ENCODE measurements at regions not wholly inside any gene's neighbourhood (a gene's known extent, or its start where the extent isn't known, plus 50 kb on each side); places are given as distances from the start of the nearest gene placed in this dataset.
"Not testable (repeated sequence)": the region's sequence is repeated elsewhere in the genome, so short reads cannot be mapped to it uniquely, and the experiment has no call there.

GRCh38 chr3:74906181-74906580, 291.7 kb upstream of the CNTN3 start:
- Histone ChIP-seq H3K27ac (ENCODE audit: low read depth, low read length) (no peak overlapping the region), H3K9me3 (ENCODE audit: insufficient read depth, low read depth, low read length) (no peaks in the 10 kb centered on the region), H3K9ac (ENCODE audit: low read length) (no peak overlapping the region), H3K27me3 (ENCODE audit: insufficient read depth, low read length) (no peaks in the 10 kb centered on the region), H2AFZ (ENCODE audit: low read depth, low read length) (no peak overlapping the region), H3K4me2 (ENCODE audit: low read length) (no peak overlapping the region), H3K36me3 (ENCODE audit: insufficient read depth, low read length) (no peaks in the 10 kb centered on the region), H3K4me1 (ENCODE audit: insufficient read depth, low read length) (no peaks in the 10 kb centered on the region), H3K79me2 (ENCODE audit: insufficient read depth, low read length) (no peaks in the 10 kb centered on the region), H3K4me3 (ENCODE audit: insufficient read depth, low read depth, low read length) (no peak overlapping the region), H4K20me1 (ENCODE audit: insufficient read depth, low read length) (no peaks in the 10 kb centered on the region)
- no peak for FAIRE-seq
- H3K36me3 Mint-ChIP-seq (ENCODE audit: low read depth, unreplicated experiment) = no peaks in the 10 kb centered on the region
- TF ChIP-seq CTCF (IDR thresholded peaks at IDR 0.05; ENCODE audit: insufficient read depth, low read depth, low read length) (no peak), EZH2 (IDR thresholded peaks at IDR 0.05; ENCODE audit: insufficient read depth, low read length) (no peak)
- H3K9me3 Mint-ChIP-seq (ENCODE audit: unreplicated experiment) = peaks cover 5% of the 10 kb centered on the region
- H3K27me3 Mint-ChIP-seq (ENCODE audit: low read depth, unreplicated experiment) = no peaks in the 10 kb centered on the region
- no peak overlapping the region for H3K27ac Mint-ChIP-seq (ENCODE audit: unreplicated experiment)
- H3K4me3 Mint-ChIP-seq (ENCODE audit: unreplicated experiment) = no peak overlapping the region
- H3K4me1 Mint-ChIP-seq (ENCODE audit: low read depth, unreplicated experiment) = no peaks in the 10 kb centered on the region
- no peak for DNase-seq (ENCODE audit: low read depth)

- Histone ChIP-seq H3K9me3 (ENCODE audit: insufficient read depth, low read depth, low read length) (no peaks in the 10 kb centered on the region), H3K9ac (ENCODE audit: low read length) (no peak overlapping the region), H3K27ac (ENCODE audit: low read depth, low read length) (no peak overlapping the region), H3K79me2 (ENCODE audit: insufficient read depth, low read length) (no peaks in the 10 kb centered on the region), H2AFZ (ENCODE audit: low read depth, low read length) (no peak overlapping the region), H3K4me2 (ENCODE audit: low read length) (no peak overlapping the region), H3K27me3 (ENCODE audit: insufficient read depth, low read length) (no peaks in the 10 kb centered on the region), H4K20me1 (ENCODE audit: insufficient read depth, low read length) (no peaks in the 10 kb centered on the region), H3K4me3 (ENCODE audit: insufficient read depth, low read depth, low read length) (no peak overlapping the region), H3K36me3 (ENCODE audit: insufficient read depth, low read length) (no peaks in the 10 kb centered on the region), H3K4me1 (ENCODE audit: insufficient read depth, low read length) (no peaks in the 10 kb centered on the region)
- peaks cover 6% of the 10 kb centered on the region for H3K9me3 Mint-ChIP-seq (ENCODE audit: unreplicated experiment)
- DNase-seq (ENCODE audit: low read depth) = no peak
- TF ChIP-seq EZH2 (IDR thresholded peaks at IDR 0.05; ENCODE audit: insufficient read depth, low read length) (no peak), CTCF (IDR thresholded peaks at IDR 0.05; ENCODE audit: insufficient read depth, low read depth, low read length) (no peak)
- no peaks in the 10 kb centered on the region for H3K36me3 Mint-ChIP-seq (ENCODE audit: low read depth, unreplicated experiment)
- H3K4me1 Mint-ChIP-seq (ENCODE audit: low read depth, unreplicated experiment) = no peaks in the 10 kb centered on the region
- FAIRE-seq = no peak
- H3K4me3 Mint-ChIP-seq (ENCODE audit: unreplicated experiment) = no peak overlapping the region
- H3K27me3 Mint-ChIP-seq (ENCODE audit: low read depth, unreplicated experiment) = no peaks in the 10 kb centered on the region
- no peak overlapping the region for H3K27ac Mint-ChIP-seq (ENCODE audit: unreplicated experiment)
These were observed 291.0 kb upstream of the CNTN3 start for GRCh38 chr3:74905478-74905877.

- Histone ChIP-seq H3K27ac (ENCODE audit: low read depth, low read length) (no peak overlapping the region), H3K79me2 (ENCODE audit: insufficient read depth, low read length) (no peaks in the 10 kb centered on the region), H3K9me3 (ENCODE audit: insufficient read depth, low read depth, low read length) (no peaks in the 10 kb centered on the region), H3K27me3 (ENCODE audit: insufficient read depth, low read length) (no peaks in the 10 kb centered on the region), H4K20me1 (ENCODE audit: insufficient read depth, low read length) (no peaks in the 10 kb centered on the region), H3K9ac (ENCODE audit: low read length) (no peak overlapping the region), H3K4me1 (ENCODE audit: insufficient read depth, low read length) (no peaks in the 10 kb centered on the region), H2AFZ (ENCODE audit: low read depth, low read length) (no peak overlapping the region), H3K4me3 (ENCODE audit: insufficient read depth, low read depth, low read length) (no peak overlapping the region), H3K4me2 (ENCODE audit: low read length) (no peak overlapping the region), H3K36me3 (ENCODE audit: insufficient read depth, low read length) (no peaks in the 10 kb centered on the region)
- TF ChIP-seq CTCF (IDR thresholded peaks at IDR 0.05; ENCODE audit: insufficient read depth, low read depth, low read length) (no peak), EZH2 (IDR thresholded peaks at IDR 0.05; ENCODE audit: insufficient read depth, low read length) (no peak)
- no peaks in the 10 kb centered on the region for H3K27me3 Mint-ChIP-seq (ENCODE audit: low read depth, unreplicated experiment)
- no peak for DNase-seq (ENCODE audit: low read depth)
- H3K36me3 Mint-ChIP-seq (ENCODE audit: low read depth, unreplicated experiment) = no peaks in the 10 kb centered on the region
- no peak overlapping the region for H3K4me3 Mint-ChIP-seq (ENCODE audit: unreplicated experiment)
- H3K27ac Mint-ChIP-seq (ENCODE audit: unreplicated experiment) = no peak overlapping the region
- FAIRE-seq = no peak
- H3K4me1 Mint-ChIP-seq (ENCODE audit: low read depth, unreplicated experiment) = no peaks in the 10 kb centered on the region
- H3K9me3 Mint-ChIP-seq (ENCODE audit: unreplicated experiment) = peaks cover 7% of the 10 kb centered on the region
These were observed 290.2 kb upstream of the CNTN3 start for GRCh38 chr3:74904646-74905045.

- FAIRE-seq; H3K9ac ChIP-seq (ENCODE audit: low read length); H3K9me3 ChIP-seq (ENCODE audit: insufficient read depth, low read depth, low read length); H3K9me3 Mint-ChIP-seq (ENCODE audit: unreplicated experiment); H3K27ac Mint-ChIP-seq (ENCODE audit: unreplicated experiment); H3K27me3 Mint-ChIP-seq (ENCODE audit: low read depth, unreplicated experiment); H3K36me3 ChIP-seq (ENCODE audit: insufficient read depth, low read length); H3K4me1 Mint-ChIP-seq (ENCODE audit: low read depth, unreplicated experiment); H3K4me3 Mint-ChIP-seq (ENCODE audit: unreplicated experiment); H3K79me2 ChIP-seq (ENCODE audit: insufficient read depth, low read length); H2AFZ ChIP-seq (ENCODE audit: low read depth, low read length); H3K4me2 ChIP-seq (ENCODE audit: low read length); H3K27ac ChIP-seq (ENCODE audit: low read depth, low read length); H4K20me1 ChIP-seq (ENCODE audit: insufficient read depth, low read length); DNase-seq (ENCODE audit: low read depth); H3K27me3 ChIP-seq (ENCODE audit: insufficient read depth, low read length); H3K4me1 ChIP-seq (ENCODE audit: insufficient read depth, low read length); H3K4me3 ChIP-seq (ENCODE audit: insufficient read depth, low read depth, low read length); H3K36me3 Mint-ChIP-seq (ENCODE audit: low read depth, unreplicated experiment): not testable (repeated sequence)
These were observed 285.5 kb upstream of the CNTN3 start for GRCh38 chr3:74899796-74900516.

Data from astrocyte (in vitro differentiated cells and primary cell).